GM13976 (cell line): ENCODE measurements at regions not wholly inside any gene's neighbourhood (a gene's known extent, or its start where the extent isn't known, plus 50 kb on each side); places are given as distances from the start of the nearest gene placed in this dataset.

Experiments
- DNase-seq: peaks from one replicate; pipeline ENCODE4 v3.0.0; 2012; ENCODE audit warnings: low spot score
- in situ Hi-C: fragments of 300-500 bp; cut with MboI; formaldehyde crosslinking; loops from one replicate; pipeline ENCODE4 v1.12.0; 2022; ENCODE audit warnings: low sequenced_read_pairs, mixed read lengths, inconsistent platforms; ENCODE audit not compliant: unreplicated experiment
- TF ChIP-seq, protein P1 (sequence below): IDR thresholded peaks from 2 replicates; pipeline ENCODE4 v1.5.1; 2012; ENCODE audit warnings: borderline replicate concordance, mild to moderate bottlenecking; ENCODE audit not compliant: insufficient read depth; ENCODE audit errors: extremely low read depth, missing control alignments, control extremely low read depth

DNA sequence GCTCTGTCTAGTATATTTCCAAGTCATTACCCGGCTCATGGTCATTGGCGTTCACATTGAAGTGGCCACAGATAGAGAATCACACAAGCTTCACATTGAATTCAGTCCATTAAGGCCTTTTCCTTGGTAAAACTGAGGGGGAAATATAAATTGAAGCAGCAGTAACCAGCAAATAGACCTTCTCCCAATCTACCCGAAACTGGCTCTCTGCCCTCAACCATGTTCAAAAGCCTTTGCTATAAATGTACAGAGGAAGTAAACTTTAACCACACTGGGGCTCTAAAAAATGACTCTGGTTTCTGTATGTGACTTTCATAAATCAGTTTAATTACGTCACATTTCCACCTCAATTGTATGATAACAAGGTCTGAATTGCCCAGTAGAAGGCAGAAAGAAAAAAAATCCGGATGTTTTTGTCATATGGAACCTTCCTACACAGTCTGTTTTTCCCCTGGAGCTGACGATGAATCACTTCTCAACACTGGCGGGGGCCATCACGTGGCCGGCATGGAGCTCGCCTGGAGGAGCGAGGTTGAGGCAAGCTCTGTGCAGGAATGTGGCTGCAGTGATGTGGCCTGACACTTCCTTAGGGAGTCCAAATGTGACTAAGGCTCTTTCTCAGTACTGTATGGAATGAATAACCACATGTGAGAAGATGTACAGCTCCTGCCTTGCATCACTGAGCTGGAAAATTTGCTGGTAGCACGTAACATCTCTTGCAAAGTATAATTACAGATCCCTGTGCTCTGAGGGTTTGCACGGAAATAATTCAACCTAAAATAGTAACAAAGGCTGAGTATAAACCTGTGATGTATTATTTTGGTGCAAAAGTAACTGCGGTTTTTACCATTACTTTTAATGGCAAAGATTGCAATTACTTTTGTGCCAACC, 58.6 kb upstream of the SNX9 start:
- TF ChIP-seq, protein P1, sequence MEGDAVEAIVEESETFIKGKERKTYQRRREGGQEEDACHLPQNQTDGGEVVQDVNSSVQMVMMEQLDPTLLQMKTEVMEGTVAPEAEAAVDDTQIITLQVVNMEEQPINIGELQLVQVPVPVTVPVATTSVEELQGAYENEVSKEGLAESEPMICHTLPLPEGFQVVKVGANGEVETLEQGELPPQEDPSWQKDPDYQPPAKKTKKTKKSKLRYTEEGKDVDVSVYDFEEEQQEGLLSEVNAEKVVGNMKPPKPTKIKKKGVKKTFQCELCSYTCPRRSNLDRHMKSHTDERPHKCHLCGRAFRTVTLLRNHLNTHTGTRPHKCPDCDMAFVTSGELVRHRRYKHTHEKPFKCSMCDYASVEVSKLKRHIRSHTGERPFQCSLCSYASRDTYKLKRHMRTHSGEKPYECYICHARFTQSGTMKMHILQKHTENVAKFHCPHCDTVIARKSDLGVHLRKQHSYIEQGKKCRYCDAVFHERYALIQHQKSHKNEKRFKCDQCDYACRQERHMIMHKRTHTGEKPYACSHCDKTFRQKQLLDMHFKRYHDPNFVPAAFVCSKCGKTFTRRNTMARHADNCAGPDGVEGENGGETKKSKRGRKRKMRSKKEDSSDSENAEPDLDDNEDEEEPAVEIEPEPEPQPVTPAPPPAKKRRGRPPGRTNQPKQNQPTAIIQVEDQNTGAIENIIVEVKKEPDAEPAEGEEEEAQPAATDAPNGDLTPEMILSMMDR, result no peak
- in situ Hi-C loops, result no loop called here
- peak; percentile 82 for DNase-seq

DNA sequence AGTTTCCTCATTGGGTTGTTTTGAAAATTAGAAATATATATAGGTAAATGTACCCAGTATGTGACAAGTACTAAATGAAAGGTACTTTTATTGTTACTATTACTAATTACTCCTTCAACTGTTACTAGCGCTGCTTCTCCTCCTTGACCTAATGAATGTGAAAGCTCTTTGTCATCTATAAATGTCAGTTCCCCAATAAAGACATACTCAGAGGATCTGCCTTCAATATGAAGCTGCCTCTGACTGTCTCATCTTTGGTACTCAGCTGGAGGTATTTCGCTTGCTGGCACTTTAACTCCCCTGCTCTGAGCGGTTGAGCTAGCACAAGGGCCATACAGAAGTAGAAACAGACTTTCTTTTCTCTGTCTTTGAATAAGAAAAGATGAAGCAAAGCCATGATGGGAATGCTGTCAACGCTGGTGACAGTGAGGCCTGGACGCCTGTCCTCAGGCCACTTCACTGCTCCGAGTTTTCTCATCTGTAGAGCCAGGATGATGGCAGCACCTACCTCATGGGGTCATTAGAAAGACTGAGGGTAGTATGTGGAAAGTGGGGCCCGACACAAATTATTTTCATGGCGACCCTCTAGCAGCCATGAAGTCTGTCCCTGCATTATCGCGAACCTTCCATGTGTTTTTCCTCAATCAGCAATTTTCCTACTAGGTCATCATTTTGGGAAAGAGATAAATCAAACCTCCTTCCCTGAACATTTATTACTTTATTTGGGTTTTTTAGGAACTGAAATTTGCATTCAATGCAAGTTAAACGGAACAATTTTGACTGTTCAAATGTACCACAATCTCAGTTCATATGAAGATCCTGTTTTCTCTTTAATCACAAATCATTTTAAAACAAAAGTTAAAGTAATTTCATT, 55.9 kb upstream of the SNX9 start:
- in situ Hi-C loops, result no loop called here
- no peak for DNase-seq
- TF ChIP-seq, protein P1, result no peak

DNA sequence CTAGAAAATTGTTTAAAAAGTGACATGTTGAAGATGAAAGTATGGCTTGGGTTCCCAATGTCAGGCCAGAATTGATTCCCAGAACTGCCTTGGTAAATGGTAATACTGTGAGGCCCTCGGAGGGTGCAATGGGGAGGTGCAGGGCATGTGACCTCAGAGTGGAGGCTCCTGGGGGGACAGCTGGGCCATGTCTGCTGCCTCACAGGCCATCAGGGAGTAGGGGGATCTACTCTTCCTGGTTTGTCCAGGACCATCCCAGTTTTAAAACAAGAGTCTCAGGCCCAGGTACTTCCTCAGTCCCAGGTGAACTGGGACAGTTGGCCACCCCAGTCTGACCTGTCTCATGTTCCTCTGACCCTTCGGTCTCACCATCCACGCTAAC, 55.3 kb upstream of the SNX9 start:
- in situ Hi-C loops, result no loop called here
- DNase-seq, result no peak
- TF ChIP-seq, protein P1, result no peak

DNA sequence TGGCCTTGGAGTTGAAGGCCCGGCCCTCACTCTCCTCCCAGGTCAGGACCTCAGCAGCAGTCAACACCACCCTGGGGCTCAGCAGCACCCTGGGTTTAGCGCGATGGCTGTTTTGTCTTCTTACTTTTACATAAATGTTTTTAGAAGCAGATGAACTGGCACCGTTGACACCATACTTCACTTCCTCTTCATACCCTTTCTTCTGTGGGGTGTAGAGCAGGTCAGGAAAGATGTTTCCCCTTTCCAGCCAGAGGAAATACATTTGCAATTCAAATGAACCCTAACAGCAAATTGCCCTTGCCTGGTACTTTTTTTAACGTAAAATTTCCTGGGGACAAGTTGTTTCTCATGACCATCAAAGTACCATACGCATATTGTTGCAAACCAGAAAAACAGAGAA, 54.7 kb upstream of the SNX9 start:
- DNase-seq, result no peak
- TF ChIP-seq, protein P1, result no peak
- in situ Hi-C loops, result no loop called here

DNA sequence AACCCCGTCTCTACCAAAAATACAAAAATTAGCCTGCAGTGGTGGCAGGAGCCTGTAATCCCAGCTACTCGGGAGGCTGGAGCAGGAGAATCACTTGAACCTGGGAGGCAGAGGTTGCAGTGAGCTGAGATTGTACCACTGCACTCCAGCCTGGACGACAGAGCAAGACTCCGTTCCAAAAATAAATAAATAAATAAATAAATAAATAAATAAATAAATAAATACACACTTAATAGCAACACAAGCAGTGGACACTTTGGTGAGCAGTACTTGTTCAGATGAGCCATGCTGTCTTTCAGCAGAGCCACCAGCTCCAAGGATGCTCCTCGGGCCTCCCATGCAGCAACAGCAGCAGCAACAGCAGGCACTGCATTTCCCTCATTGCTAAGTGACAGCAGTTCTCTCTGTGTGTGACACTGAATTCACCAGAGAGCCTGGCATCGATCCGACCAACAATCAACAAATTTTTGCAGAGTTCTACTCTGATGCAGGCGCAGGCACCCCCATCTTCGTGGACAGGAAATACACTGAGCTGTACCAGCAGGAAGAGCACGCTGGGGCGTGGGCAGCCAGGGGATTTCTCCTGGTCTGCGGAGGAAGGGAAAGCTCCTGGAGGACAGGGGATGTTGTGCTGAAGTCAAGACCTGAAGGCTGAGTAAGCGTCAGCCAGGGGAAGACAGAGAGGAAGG, 54.0 kb upstream of the SNX9 start:
- in situ Hi-C loops, result no loop called here

DNA sequence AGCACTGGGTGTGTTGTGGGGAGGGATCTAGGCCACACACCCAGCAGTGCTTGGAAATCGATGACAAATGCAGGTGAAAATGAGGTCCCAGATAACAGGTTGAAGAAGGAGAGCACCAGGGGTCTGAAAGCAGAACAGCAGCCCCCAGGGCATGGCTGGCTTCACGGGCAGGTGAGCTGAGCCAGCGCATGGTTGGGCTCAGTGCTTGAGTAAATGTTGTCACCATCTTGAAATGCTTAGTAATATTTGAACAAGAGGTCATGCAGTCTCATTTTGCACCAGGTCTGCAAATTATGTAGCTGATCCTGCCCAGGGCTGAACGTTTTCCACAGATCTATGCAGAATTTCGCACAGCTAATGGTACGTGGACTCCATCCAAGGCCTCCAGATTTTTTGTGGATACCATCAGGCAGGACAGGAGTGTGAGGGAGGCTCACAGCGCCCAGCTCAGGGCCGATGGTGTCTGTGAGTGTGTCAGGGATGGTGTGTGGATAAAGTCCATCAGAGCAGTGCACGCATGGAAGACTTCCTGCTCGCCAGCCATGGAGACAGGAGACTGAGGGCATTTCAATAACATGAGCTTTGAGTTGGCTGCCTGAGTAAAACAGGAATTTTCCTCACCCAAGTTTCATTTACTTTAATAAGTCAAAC, 53.1 kb upstream of the SNX9 start:
- in situ Hi-C loops, result no loop called here
- DNase-seq, result no peak

More for the DNA sequence above, 54.0 kb upstream of the SNX9 start:
- no peak for DNase-seq
- TF ChIP-seq, protein P1, result no peak

More for the DNA sequence above, 53.1 kb upstream of the SNX9 start:
- TF ChIP-seq, protein P1, result no peak
